ENCODE measurements at regions not wholly inside any gene's neighbourhood (a gene's known extent, or its start where the extent isn't known, plus 50 kb on each side); places are given as distances from the start of the nearest gene placed in this dataset.

GRCh38 chr9:80282766-80283165 lies 711.0 kb downstream of the TLE4 start:
- Histone ChIP-seq H3K36me3 (ENCODE audit: control insufficient read depth in 2 of 2, insufficient read depth in 2 of 2, low read length in 1 of 2) (no peaks in the 10 kb centered on the region), H3K27me3 (ENCODE audit: control insufficient read depth in 2 of 2, insufficient read depth in 1 of 2, low read length in 1 of 2) (no peaks in the 10 kb centered on the region), H3K4me1 (ENCODE audit: control insufficient read depth in 2 of 2, insufficient read depth in 2 of 2, low read length in 2 of 2) (no peaks in the 10 kb centered on the region), H3K27ac (ENCODE audit: low read depth in 1 of 2, low read length in 1 of 2) (no peak overlapping the region), H3K4me3 (ENCODE audit: low read length in 2 of 2) (no peak overlapping the region), H3K9me3 (ENCODE audit: control insufficient read depth in 2 of 2, insufficient read depth in 1 of 2, low read length in 1 of 2) (no peaks in the 10 kb centered on the region)
- DNase-seq (ENCODE audit: low read depth in 6 of 9, low spot score in 9 of 9) = no peak
- WGBS = 50% methylated on average over 3 of the region's 3 CpGs

GRCh38 chr9:80259079-80259478 lies 687.3 kb downstream of the TLE4 start:
- no peaks in the 10 kb centered on the region for H3K9me3 ChIP-seq (ENCODE audit: control insufficient read depth in 2 of 2, insufficient read depth in 1 of 2, low read length in 1 of 2)

GRCh38 chr9:80251778-80252177 lies 680.0 kb downstream of the TLE4 start:
- no peaks in the 10 kb centered on the region for H3K4me1 ChIP-seq (ENCODE audit: control insufficient read depth in 2 of 2, insufficient read depth in 2 of 2, low read length in 2 of 2)
- no peaks in the 10 kb centered on the region for H3K36me3 ChIP-seq (ENCODE audit: control insufficient read depth in 2 of 2, insufficient read depth in 2 of 2, low read length in 1 of 2)
- 62% methylated on average over 4 of the region's 6 CpGs for WGBS
- H3K27ac ChIP-seq (ENCODE audit: low read depth in 1 of 2, low read length in 1 of 2) = no peak overlapping the region
- no peak overlapping the region for H3K4me3 ChIP-seq (ENCODE audit: low read length in 2 of 2)
- no peaks in the 10 kb centered on the region for H3K27me3 ChIP-seq (ENCODE audit: control insufficient read depth in 2 of 2, insufficient read depth in 1 of 2, low read length in 1 of 2)
- peaks cover 0 to 7% of the 10 kb centered on the region in 2 donors for H3K9me3 ChIP-seq (ENCODE audit: control insufficient read depth in 2 of 2, insufficient read depth in 1 of 2, low read length in 1 of 2)
- no peak for DNase-seq (ENCODE audit: low read depth in 6 of 9, low spot score in 9 of 9)

More at GRCh38 chr9:80259079-80259478, 687.3 kb downstream of the TLE4 start:
- no peak for DNase-seq (ENCODE audit: low read depth in 6 of 9, low spot score in 9 of 9)
- no peaks in the 10 kb centered on the region for H3K27me3 ChIP-seq (ENCODE audit: control insufficient read depth in 2 of 2, insufficient read depth in 1 of 2, low read length in 1 of 2)
- H3K4me3 ChIP-seq (ENCODE audit: low read length in 2 of 2) = no peak overlapping the region
- H3K27ac ChIP-seq (ENCODE audit: low read depth in 1 of 2, low read length in 1 of 2) = no peak overlapping the region
- no peaks in the 10 kb centered on the region for H3K36me3 ChIP-seq (ENCODE audit: control insufficient read depth in 2 of 2, insufficient read depth in 2 of 2, low read length in 1 of 2)
- H3K4me1 ChIP-seq (ENCODE audit: control insufficient read depth in 2 of 2, insufficient read depth in 2 of 2, low read length in 2 of 2) = no peaks in the 10 kb centered on the region
- WGBS = 69% methylated on average over 2 of the region's 2 CpGs

- H3K27me3 ChIP-seq (ENCODE audit: control insufficient read depth in 2 of 2, insufficient read depth in 1 of 2, low read length in 1 of 2) = no peaks in the 10 kb centered on the region
- no peak overlapping the region for H3K27ac ChIP-seq (ENCODE audit: low read depth in 1 of 2, low read length in 1 of 2)
- 85% methylated on average over 2 of the region's 2 CpGs for WGBS
- H3K36me3 ChIP-seq (ENCODE audit: control insufficient read depth in 2 of 2, insufficient read depth in 2 of 2, low read length in 1 of 2) = no peaks in the 10 kb centered on the region
- H3K9me3 ChIP-seq (ENCODE audit: control insufficient read depth in 2 of 2, insufficient read depth in 1 of 2, low read length in 1 of 2) = peaks cover 0 to 12% of the 10 kb centered on the region in 2 donors
- no peaks in the 10 kb centered on the region for H3K4me1 ChIP-seq (ENCODE audit: control insufficient read depth in 2 of 2, insufficient read depth in 2 of 2, low read length in 2 of 2)
- no peak for DNase-seq (ENCODE audit: low read depth in 6 of 9, low spot score in 9 of 9)
- H3K4me3 ChIP-seq (ENCODE audit: low read length in 2 of 2) = no peak overlapping the region
These were observed 670.3 kb downstream of the TLE4 start for GRCh38 chr9:80242022-80242421.

GRCh38 chr9:80235752-80236151 lies 664.0 kb downstream of the TLE4 start:
- DNase-seq (ENCODE audit: low read depth in 6 of 9, low spot score in 9 of 9) = no peak
- Histone ChIP-seq H3K4me1 (ENCODE audit: control insufficient read depth in 2 of 2, insufficient read depth in 2 of 2, low read length in 2 of 2) (no peaks in the 10 kb centered on the region), H3K27ac (ENCODE audit: low read depth in 1 of 2, low read length in 1 of 2) (no peak overlapping the region), H3K36me3 (ENCODE audit: control insufficient read depth in 2 of 2, insufficient read depth in 2 of 2, low read length in 1 of 2) (no peaks in the 10 kb centered on the region), H3K9me3 (ENCODE audit: control insufficient read depth in 2 of 2, insufficient read depth in 1 of 2, low read length in 1 of 2) (peaks cover 0 to 12% of the 10 kb centered on the region in 2 donors), H3K27me3 (ENCODE audit: control insufficient read depth in 2 of 2, insufficient read depth in 1 of 2, low read length in 1 of 2) (no peaks in the 10 kb centered on the region), H3K4me3 (ENCODE audit: low read length in 2 of 2) (no peak overlapping the region)
- 95% methylated on average over 1 of the region's 1 CpG for WGBS

- no peaks in the 10 kb centered on the region for H3K27me3 ChIP-seq (ENCODE audit: control insufficient read depth in 2 of 2, insufficient read depth in 1 of 2, low read length in 1 of 2)
- no peaks in the 10 kb centered on the region for H3K4me1 ChIP-seq (ENCODE audit: control insufficient read depth in 2 of 2, insufficient read depth in 2 of 2, low read length in 2 of 2)
- H3K36me3 ChIP-seq (ENCODE audit: control insufficient read depth in 2 of 2, insufficient read depth in 2 of 2, low read length in 1 of 2) = no peaks in the 10 kb centered on the region
- H3K9me3 ChIP-seq (ENCODE audit: control insufficient read depth in 2 of 2, insufficient read depth in 1 of 2, low read length in 1 of 2) = peaks cover 0 to 12% of the 10 kb centered on the region in 2 donors
- 91% methylated on average over 2 of the region's 2 CpGs for WGBS
- H3K4me3 ChIP-seq (ENCODE audit: low read length in 2 of 2) = no peak overlapping the region
- DNase-seq (ENCODE audit: low read depth in 6 of 9, low spot score in 9 of 9) = no peak
- no peak overlapping the region for H3K27ac ChIP-seq (ENCODE audit: low read depth in 1 of 2, low read length in 1 of 2)
These were observed 662.1 kb downstream of the TLE4 start for GRCh38 chr9:80233906-80234305.

- Histone ChIP-seq H3K4me3 (ENCODE audit: low read length in 2 of 2) (no peak overlapping the region), H3K4me1 (ENCODE audit: control insufficient read depth in 2 of 2, insufficient read depth in 2 of 2, low read length in 2 of 2) (no peaks in the 10 kb centered on the region), H3K27ac (ENCODE audit: low read depth in 1 of 2, low read length in 1 of 2) (no peak overlapping the region), H3K27me3 (ENCODE audit: control insufficient read depth in 2 of 2, insufficient read depth in 1 of 2, low read length in 1 of 2) (no peaks in the 10 kb centered on the region), H3K9me3 (ENCODE audit: control insufficient read depth in 2 of 2, insufficient read depth in 1 of 2, low read length in 1 of 2) (peaks cover 0 to 7% of the 10 kb centered on the region in 2 donors), H3K36me3 (ENCODE audit: control insufficient read depth in 2 of 2, insufficient read depth in 2 of 2, low read length in 1 of 2) (no peaks in the 10 kb centered on the region)
- WGBS = 100% methylated on average over 1 of the region's 1 CpG
- no peak for DNase-seq (ENCODE audit: low read depth in 6 of 9, low spot score in 9 of 9)
These were observed 661.5 kb downstream of the TLE4 start for GRCh38 chr9:80233102-80233843.

- Histone ChIP-seq H3K9me3 (ENCODE audit: control insufficient read depth in 2 of 2, insufficient read depth in 1 of 2, low read length in 1 of 2) (no peaks in the 10 kb centered on the region), H3K27ac (ENCODE audit: low read depth in 1 of 2, low read length in 1 of 2) (no peak overlapping the region), H3K4me3 (ENCODE audit: low read length in 2 of 2) (no peak overlapping the region), H3K27me3 (ENCODE audit: control insufficient read depth in 2 of 2, insufficient read depth in 1 of 2, low read length in 1 of 2) (no peaks in the 10 kb centered on the region), H3K4me1 (ENCODE audit: control insufficient read depth in 2 of 2, insufficient read depth in 2 of 2, low read length in 2 of 2) (no peaks in the 10 kb centered on the region), H3K36me3 (ENCODE audit: control insufficient read depth in 2 of 2, insufficient read depth in 2 of 2, low read length in 1 of 2) (no peaks in the 10 kb centered on the region)
- no peak for DNase-seq (ENCODE audit: low read depth in 6 of 9, low spot score in 9 of 9)
- WGBS = 80% methylated on average over 7 of the region's 7 CpGs
These were observed 659.8 kb downstream of the TLE4 start for GRCh38 chr9:80231318-80232236.

GRCh38 chr9:80223897-80224296 lies 652.1 kb downstream of the TLE4 start:
- no peak overlapping the region for H3K4me3 ChIP-seq (ENCODE audit: low read length in 2 of 2)
- WGBS = 96% methylated on average over 1 of the region's 1 CpG
- H3K36me3 ChIP-seq (ENCODE audit: control insufficient read depth in 2 of 2, insufficient read depth in 2 of 2, low read length in 1 of 2) = no peaks in the 10 kb centered on the region
- H3K27me3 ChIP-seq (ENCODE audit: control insufficient read depth in 2 of 2, insufficient read depth in 1 of 2, low read length in 1 of 2) = no peaks in the 10 kb centered on the region
- no peak for DNase-seq (ENCODE audit: low read depth in 6 of 9, low spot score in 9 of 9)
- no peaks in the 10 kb centered on the region for H3K4me1 ChIP-seq (ENCODE audit: control insufficient read depth in 2 of 2, insufficient read depth in 2 of 2, low read length in 2 of 2)
- H3K9me3 ChIP-seq (ENCODE audit: control insufficient read depth in 2 of 2, insufficient read depth in 1 of 2, low read length in 1 of 2) = no peaks in the 10 kb centered on the region
- H3K27ac ChIP-seq (ENCODE audit: low read depth in 1 of 2, low read length in 1 of 2) = no peak overlapping the region
